HG02885 (cell line): ENCODE measurements at regions not wholly inside any gene's neighbourhood (a gene's known extent, or its start where the extent isn't known, plus 50 kb on each side); places are given as distances from the start of the nearest gene placed in this dataset.

Experiments
- ATAC-seq: cut with Tn5 transposase; IDR thresholded peaks from one replicate; pipeline ENCODE4 v1.9.1; 2021; ENCODE audit warnings: mild to moderate bottlenecking; ENCODE audit not compliant: unreplicated experiment, poor library complexity

GRCh38 chr22:47443836-47444745 is 681.6 kb downstream of the TBC1D22A start:
- no peak for ATAC-seq

GRCh38 chr22:47442821-47443220 is 680.4 kb downstream of the TBC1D22A start:
- ATAC-seq: no peak

GRCh38 chr22:47439643-47440265 is 677.3 kb downstream of the TBC1D22A start:
- no peak for ATAC-seq

- no peak for ATAC-seq
Observed at GRCh38 chr22:47437636-47438035, 675.2 kb downstream of the TBC1D22A start.

GRCh38 chr22:47437110-47437509 is 674.7 kb downstream of the TBC1D22A start:
- ATAC-seq: no peak

GRCh38 chr22:47435826-47436225 is 673.4 kb downstream of the TBC1D22A start:
- no peak for ATAC-seq

GRCh38 chr22:47435204-47435487 is 672.7 kb downstream of the TBC1D22A start:
- no peak for ATAC-seq

GRCh38 chr22:47434336-47435203 is 672.1 kb downstream of the TBC1D22A start:
- ATAC-seq: no peak

GRCh38 chr22:47433627-47434026 is 671.2 kb downstream of the TBC1D22A start:
- ATAC-seq: no peak

GRCh38 chr22:47432683-47433082 is 670.2 kb downstream of the TBC1D22A start:
- ATAC-seq: no peak

- ATAC-seq: no peak
Observed at GRCh38 chr22:47423861-47424820, 661.7 kb downstream of the TBC1D22A start.

- no peak for ATAC-seq
Observed at GRCh38 chr22:47423266-47423665, 660.8 kb downstream of the TBC1D22A start.

- no peak for ATAC-seq
Observed at GRCh38 chr22:47422736-47423135, 660.3 kb downstream of the TBC1D22A start.

GRCh38 chr22:47421846-47422245 is 659.4 kb downstream of the TBC1D22A start:
- no peak for ATAC-seq

- no peak for ATAC-seq
Observed at GRCh38 chr22:47420211-47420610, 657.8 kb downstream of the TBC1D22A start.

GRCh38 chr22:47419239-47419638 is 656.8 kb downstream of the TBC1D22A start:
- no peak for ATAC-seq

GRCh38 chr22:47417699-47418098 is 655.2 kb downstream of the TBC1D22A start:
- ATAC-seq: no peak

GRCh38 chr22:47411006-47411405 is 648.6 kb downstream of the TBC1D22A start:
- ATAC-seq: no peak

GRCh38 chr22:47409539-47410275 is 647.3 kb downstream of the TBC1D22A start:
- no peak for ATAC-seq
